Fibroblast of skin of back (primary cell): ENCODE measurements at regions not wholly inside any gene's neighbourhood (a gene's known extent, or its start where the extent isn't known, plus 50 kb on each side); places are given as distances from the start of the nearest gene placed in this dataset.
A peak's percentile ranks its signal among the peaks of the same experiment; 100 is the strongest.
"Not testable (repeated sequence)": the region's sequence is repeated elsewhere in the genome, so short reads cannot be mapped to it uniquely, and the experiment has no call there.

ENCODE experiments used
- DNase-seq: peaks from one replicate; pipeline ENCODE4 v3.0.0-alpha.2; 2013

GRCh38 chr14:27267876-27268275 lies 670.0 kb upstream of the NOVA1 start:
- no peak for DNase-seq

GRCh38 chr14:27270716-27271115 lies 672.9 kb upstream of the NOVA1 start:
- no peak for DNase-seq

- DNase-seq, result no peak
These were observed 680.5 kb upstream of the NOVA1 start for GRCh38 chr14:27278341-27278740.

GRCh38 chr14:27305441-27305945 lies 707.7 kb upstream of the NOVA1 start:
- DNase-seq, result no peak

- DNase-seq, result not testable (repeated sequence)
These were observed 714.9 kb upstream of the NOVA1 start for GRCh38 chr14:27312730-27313129.

- no peak for DNase-seq
These were observed 716.4 kb upstream of the NOVA1 start for GRCh38 chr14:27314231-27314630.

GRCh38 chr14:27315477-27315876 lies 717.6 kb upstream of the NOVA1 start:
- DNase-seq, result no peak

GRCh38 chr14:27315947-27316346 lies 718.1 kb upstream of the NOVA1 start:
- DNase-seq, result no peak

GRCh38 chr14:27318774-27319420 lies 721.1 kb upstream of the NOVA1 start:
- DNase-seq, result no peak

- DNase-seq, result no peak
These were observed 722.4 kb upstream of the NOVA1 start for GRCh38 chr14:27320261-27320660.

GRCh38 chr14:27327095-27327494 lies 729.3 kb upstream of the NOVA1 start:
- no peak for DNase-seq

- DNase-seq, result no peak
These were observed 740.2 kb upstream of the NOVA1 start for GRCh38 chr14:27338012-27338411.

GRCh38 chr14:27363036-27363435 lies 765.2 kb upstream of the NOVA1 start:
- not testable (repeated sequence) for DNase-seq

- no peak for DNase-seq
These were observed 768.8 kb upstream of the NOVA1 start for GRCh38 chr14:27366596-27366995.

GRCh38 chr14:27367345-27367744 lies 769.5 kb upstream of the NOVA1 start:
- DNase-seq, result peak; percentile 27

GRCh38 chr14:27370074-27370473 lies 772.2 kb upstream of the NOVA1 start:
- no peak for DNase-seq

GRCh38 chr14:27370775-27371174 lies 772.9 kb upstream of the NOVA1 start:
- no peak for DNase-seq

- DNase-seq, result no peak
These were observed 773.4 kb upstream of the NOVA1 start for GRCh38 chr14:27371209-27371608.

GRCh38 chr14:27371868-27372267 lies 774.0 kb upstream of the NOVA1 start:
- DNase-seq, result no peak

GRCh38 chr14:27372771-27373170 lies 774.9 kb upstream of the NOVA1 start:
- DNase-seq, result no peak

GRCh38 chr14:27384124-27384523 lies 786.3 kb upstream of the NOVA1 start:
- no peak for DNase-seq

GRCh38 chr14:27386391-27386790 lies 788.6 kb upstream of the NOVA1 start:
- peak; percentile 42 for DNase-seq

GRCh38 chr14:27387463-27387862 lies 789.6 kb upstream of the NOVA1 start:
- peak; percentile 74 for DNase-seq

- no peak for DNase-seq
These were observed 791.6 kb upstream of the NOVA1 start for GRCh38 chr14:27389402-27389801.

- peak; percentile 39 for DNase-seq
These were observed 792.3 kb upstream of the NOVA1 start for GRCh38 chr14:27390155-27390554.
